Loucy (cell line): ENCODE measurements at regions not wholly inside any gene's neighbourhood (a gene's known extent, or its start where the extent isn't known, plus 50 kb on each side); places are given as distances from the start of the nearest gene placed in this dataset.
"Not testable (repeated sequence)": the region's sequence is repeated elsewhere in the genome, so short reads cannot be mapped to it uniquely, and the experiment has no call there.

Experiments
- H2AFZ ChIP-seq: fragments of 200-600 bp; sonication (generic); 2 replicates; pipeline ENCODE4 v1.6.0; 2016; ENCODE audit warnings: antibody characterized with exemption, mild to moderate bottlenecking, low read length, moderate library complexity
- H3F3A ChIP-seq: fragments of 200-600 bp; 2 replicates; pipeline ENCODE4 v1.6.0; 2016; ENCODE audit warnings: antibody characterized with exemption, low read depth, mild to moderate bottlenecking
- H3K27me3 ChIP-seq: fragments of 200-600 bp; sonication (generic); 2 replicates; pipeline ENCODE4 v1.6.1; 2014; ENCODE audit warnings: low read length, mild to moderate bottlenecking; ENCODE audit not compliant: insufficient read depth, poor library complexity, severe bottlenecking
- H3K36me3 ChIP-seq: fragments of 200-600 bp; sonication (generic); 2 replicates; pipeline ENCODE4 v1.6.1; 2016; ENCODE audit warnings: low read length; ENCODE audit not compliant: insufficient read depth
- H3K4me1 ChIP-seq: fragments of 200-600 bp; sonication (generic); 2 replicates; pipeline ENCODE4 v1.5.1; 2014; ENCODE audit warnings: low read length, mild to moderate bottlenecking; ENCODE audit not compliant: insufficient read depth, poor library complexity, severe bottlenecking
- H3K4me2 ChIP-seq: fragments of 200-600 bp; sonication (generic); 2 replicates; pipeline ENCODE4 v1.6.0; 2014; ENCODE audit warnings: antibody characterized with exemption, low read length, low read depth, mild to moderate bottlenecking; ENCODE audit not compliant: poor library complexity, severe bottlenecking
- H3K4me3 ChIP-seq: fragments of 200-600 bp; sonication (generic); 2 replicates; pipeline ENCODE4 v1.5.1; 2014; ENCODE audit warnings: low read length, mild to moderate bottlenecking, mixed read lengths; ENCODE audit not compliant: poor library complexity, severe bottlenecking
- H3K79me2 ChIP-seq: fragments of 200-600 bp; sonication (generic); 2 replicates; pipeline ENCODE4 v1.6.1; 2014; ENCODE audit warnings: low read length; ENCODE audit not compliant: insufficient read depth
- H3K9ac ChIP-seq: fragments of 200-600 bp; sonication (generic); 2 replicates; pipeline ENCODE4 v1.6.0; 2014; ENCODE audit warnings: mild to moderate bottlenecking, low read depth, low read length, moderate library complexity; ENCODE audit not compliant: poor library complexity, severe bottlenecking
- H3K9me2 ChIP-seq: fragments of 200-600 bp; sonication (generic); replicated peaks from 2 replicates; pipeline ENCODE4 v1.6.1; 2016; ENCODE audit warnings: low read depth, low read length, mixed read lengths
- H3K9me3 ChIP-seq: fragments of 200-600 bp; sonication (generic); 2 replicates; pipeline ENCODE4 v1.6.1; 2014; ENCODE audit warnings: mild to moderate bottlenecking, antibody characterized with exemption, low read length, low read depth; ENCODE audit not compliant: insufficient read depth
- H4K20me1 ChIP-seq: fragments of 200-600 bp; sonication (generic); 2 replicates; pipeline ENCODE4 v1.6.0; 2014; ENCODE audit warnings: antibody characterized with exemption, low read length, mild to moderate bottlenecking; ENCODE audit not compliant: insufficient read depth, poor library complexity, severe bottlenecking
- EZH2phosphoT487 ChIP-seq: fragments of 200-600 bp; IDR thresholded peaks from 2 replicates; pipeline ENCODE4 v1.6.1; 2018; ENCODE audit warnings: antibody characterized with exemption, mild to moderate bottlenecking, moderate library complexity, borderline replicate concordance
- TF ChIP-seq, protein P1 (sequence below): fragments of 200-600 bp; sonication (generic); conservative IDR thresholded peaks from 2 replicates; pipeline ENCODE4 v1.5.1; 2014; ENCODE audit warnings: mild to moderate bottlenecking, antibody characterized with exemption, low read length

DNA sequence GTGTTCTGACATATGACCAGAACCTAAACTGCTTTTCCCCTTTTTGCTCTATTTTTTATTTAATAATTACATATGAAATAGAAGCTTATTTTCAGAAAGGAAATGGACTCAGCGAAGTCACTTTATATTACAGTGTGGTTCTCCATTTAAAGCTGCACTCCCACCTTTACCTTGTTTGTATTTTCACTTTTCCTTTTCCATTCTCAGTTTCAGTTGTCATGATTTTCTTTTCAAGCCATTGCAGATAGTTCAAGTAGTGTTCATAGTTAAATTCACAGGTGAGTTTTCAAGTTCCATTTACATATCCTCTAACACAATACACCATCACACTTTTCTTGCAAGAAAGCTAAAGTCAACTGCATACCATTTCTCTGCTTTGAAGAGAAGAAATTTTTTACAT lies 400.2 kb downstream of the HACE1 start:
- no peaks in the 10 kb centered on the region for H3F3A ChIP-seq
- no peaks in the 10 kb centered on the region for H3K9me3 ChIP-seq
- no peak overlapping the region for H2AFZ ChIP-seq
- no peak overlapping the region for H3K4me3 ChIP-seq
- no peaks in the 10 kb centered on the region for H3K4me1 ChIP-seq
- no peaks in the 10 kb centered on the region for H4K20me1 ChIP-seq
- H3K9me2 ChIP-seq, result no peaks in the 10 kb centered on the region
- no peaks in the 10 kb centered on the region for H3K79me2 ChIP-seq
- TF ChIP-seq EZH2phosphoT487, result no peak
- TF ChIP-seq, protein P1, sequence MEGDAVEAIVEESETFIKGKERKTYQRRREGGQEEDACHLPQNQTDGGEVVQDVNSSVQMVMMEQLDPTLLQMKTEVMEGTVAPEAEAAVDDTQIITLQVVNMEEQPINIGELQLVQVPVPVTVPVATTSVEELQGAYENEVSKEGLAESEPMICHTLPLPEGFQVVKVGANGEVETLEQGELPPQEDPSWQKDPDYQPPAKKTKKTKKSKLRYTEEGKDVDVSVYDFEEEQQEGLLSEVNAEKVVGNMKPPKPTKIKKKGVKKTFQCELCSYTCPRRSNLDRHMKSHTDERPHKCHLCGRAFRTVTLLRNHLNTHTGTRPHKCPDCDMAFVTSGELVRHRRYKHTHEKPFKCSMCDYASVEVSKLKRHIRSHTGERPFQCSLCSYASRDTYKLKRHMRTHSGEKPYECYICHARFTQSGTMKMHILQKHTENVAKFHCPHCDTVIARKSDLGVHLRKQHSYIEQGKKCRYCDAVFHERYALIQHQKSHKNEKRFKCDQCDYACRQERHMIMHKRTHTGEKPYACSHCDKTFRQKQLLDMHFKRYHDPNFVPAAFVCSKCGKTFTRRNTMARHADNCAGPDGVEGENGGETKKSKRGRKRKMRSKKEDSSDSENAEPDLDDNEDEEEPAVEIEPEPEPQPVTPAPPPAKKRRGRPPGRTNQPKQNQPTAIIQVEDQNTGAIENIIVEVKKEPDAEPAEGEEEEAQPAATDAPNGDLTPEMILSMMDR, result no peak
- H3K4me2 ChIP-seq, result no peak overlapping the region
- no peaks in the 10 kb centered on the region for H3K27me3 ChIP-seq
- H3K36me3 ChIP-seq, result no peaks in the 10 kb centered on the region
- H3K9ac ChIP-seq, result no peak overlapping the region

DNA sequence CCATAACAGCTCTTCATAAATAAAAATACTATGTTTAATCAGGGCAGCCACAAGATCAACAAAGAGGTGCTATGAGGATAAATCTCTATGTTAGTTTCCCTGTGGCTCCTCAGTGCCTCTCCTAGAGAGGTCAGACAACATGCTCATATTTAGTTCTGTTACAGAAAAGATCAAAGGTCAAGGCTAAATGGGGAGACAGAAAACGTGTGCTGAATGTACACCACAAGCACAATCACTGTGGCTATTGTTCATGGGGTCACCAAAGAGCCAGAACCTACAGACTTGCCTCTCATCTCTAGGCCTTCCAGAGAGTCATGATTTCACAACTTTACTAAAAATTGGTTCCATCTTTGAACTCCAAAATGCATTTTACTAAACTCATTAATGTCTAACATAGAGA lies 409.8 kb downstream of the HACE1 start:
- no peaks in the 10 kb centered on the region for H3K9me3 ChIP-seq
- no peaks in the 10 kb centered on the region for H3K27me3 ChIP-seq
- H3K79me2 ChIP-seq, result no peaks in the 10 kb centered on the region
- no peaks in the 10 kb centered on the region for H3K9me2 ChIP-seq
- no peaks in the 10 kb centered on the region for H3K36me3 ChIP-seq
- no peaks in the 10 kb centered on the region for H3F3A ChIP-seq
- H2AFZ ChIP-seq, result no peak overlapping the region
- H4K20me1 ChIP-seq, result no peaks in the 10 kb centered on the region
- H3K4me3 ChIP-seq, result no peak overlapping the region
- TF ChIP-seq, protein P1, result no peak
- H3K4me1 ChIP-seq, result no peaks in the 10 kb centered on the region
- H3K4me2 ChIP-seq, result no peak overlapping the region
- H3K9ac ChIP-seq, result no peak overlapping the region

DNA sequence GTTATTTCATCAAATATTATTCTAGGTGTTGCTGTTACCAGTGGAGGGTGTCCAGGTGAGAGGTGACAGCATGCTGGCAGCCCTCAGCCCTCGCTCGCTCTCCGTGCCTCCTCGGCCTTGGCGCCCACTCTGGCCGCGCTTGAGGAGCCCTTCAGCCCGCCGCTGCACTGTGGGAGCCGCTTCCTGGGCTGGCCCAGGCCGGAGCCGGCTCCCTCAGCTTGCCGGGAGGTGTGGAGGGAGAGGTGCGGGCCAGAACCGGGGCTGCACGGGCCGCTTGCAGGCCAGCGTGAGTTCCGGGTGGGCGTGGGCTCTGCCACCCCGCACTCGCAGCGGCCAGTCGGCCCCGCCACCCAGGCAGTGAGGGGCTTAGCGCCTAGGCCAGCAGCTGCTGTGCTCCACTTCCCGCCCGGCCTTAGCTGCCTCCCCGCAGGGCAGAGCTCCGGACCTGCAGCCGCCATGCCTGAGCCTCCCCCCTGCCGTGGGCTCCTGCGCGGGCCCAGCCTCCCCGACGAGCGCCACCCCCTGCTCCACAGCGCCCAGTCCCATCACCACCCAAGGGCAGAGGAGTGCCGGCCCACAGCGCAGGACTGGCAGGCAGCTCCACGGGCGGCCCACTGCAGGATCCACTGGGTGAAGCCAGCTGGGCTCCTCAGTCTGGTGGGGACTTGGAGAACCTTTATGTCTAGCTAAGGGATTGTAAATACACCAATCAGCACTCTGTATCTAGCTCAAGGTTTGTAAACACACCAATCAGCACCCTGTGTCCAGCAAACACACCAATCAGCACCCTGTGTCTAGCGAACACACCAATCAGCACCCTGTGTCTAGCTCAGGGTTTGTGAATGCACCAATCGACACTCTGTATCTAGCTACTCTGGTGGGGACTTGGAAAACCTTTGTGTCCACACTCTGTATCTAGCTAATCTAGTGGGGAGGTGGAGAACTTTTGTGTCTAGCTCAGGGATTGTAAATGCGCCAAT lies 413.3 kb downstream of the HACE1 start:
- not testable (repeated sequence) for H3K27me3 ChIP-seq, H3K79me2 ChIP-seq, H3K36me3 ChIP-seq, H3K4me2 ChIP-seq, H3K4me3 ChIP-seq, H3K9ac ChIP-seq, H3K9me2 ChIP-seq, H3F3A ChIP-seq, H4K20me1 ChIP-seq, H3K4me1 ChIP-seq, H2AFZ ChIP-seq, H3K9me3 ChIP-seq

DNA sequence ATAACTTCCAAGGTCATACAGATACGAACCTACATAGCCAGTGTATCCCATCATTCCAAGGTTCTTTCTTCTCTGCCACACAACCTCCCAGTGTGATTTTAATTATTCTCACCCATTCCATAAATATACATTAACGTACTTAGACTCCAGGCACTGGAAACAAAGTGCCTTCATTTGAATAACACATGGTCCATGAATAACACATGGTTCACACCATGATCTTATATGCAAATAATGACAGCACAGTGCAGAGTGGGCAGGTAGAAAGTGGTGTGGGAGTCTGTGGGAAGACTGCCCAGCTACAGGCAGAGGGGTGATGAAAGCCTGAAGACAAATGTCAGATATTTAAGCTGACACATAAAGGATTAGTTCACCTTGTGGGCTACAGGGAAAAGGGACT lies 425.2 kb downstream of the HACE1 start:
- Histone ChIP-seq H3K36me3 (no peaks in the 10 kb centered on the region), H3K4me2 (no peak overlapping the region), H3K79me2 (no peaks in the 10 kb centered on the region), H3F3A (no peaks in the 10 kb centered on the region), H3K9me3 (no peaks in the 10 kb centered on the region), H3K4me1 (no peaks in the 10 kb centered on the region), H2AFZ (no peak overlapping the region), H3K27me3 (no peaks in the 10 kb centered on the region), H3K4me3 (no peak overlapping the region), H3K9me2 (no peaks in the 10 kb centered on the region), H3K9ac (no peak overlapping the region), H4K20me1 (no peaks in the 10 kb centered on the region)
- TF ChIP-seq, protein P1, result no peak
- no peak for TF ChIP-seq EZH2phosphoT487
